Medulla oblongata (tissue), 1 donor: ENCODE measurements at regions not wholly inside any gene's neighbourhood (a gene's known extent, or its start where the extent isn't known, plus 50 kb on each side); places are given as distances from the start of the nearest gene placed in this dataset.
"Not testable (repeated sequence)": the region's sequence is repeated elsewhere in the genome, so short reads cannot be mapped to it uniquely, and the experiment has no call there.

Experiments
- DNase-seq: peaks from one replicate; pipeline ENCODE4 v3.0.0-alpha.2; 2015; ENCODE audit errors: extremely low spot score

DNA sequence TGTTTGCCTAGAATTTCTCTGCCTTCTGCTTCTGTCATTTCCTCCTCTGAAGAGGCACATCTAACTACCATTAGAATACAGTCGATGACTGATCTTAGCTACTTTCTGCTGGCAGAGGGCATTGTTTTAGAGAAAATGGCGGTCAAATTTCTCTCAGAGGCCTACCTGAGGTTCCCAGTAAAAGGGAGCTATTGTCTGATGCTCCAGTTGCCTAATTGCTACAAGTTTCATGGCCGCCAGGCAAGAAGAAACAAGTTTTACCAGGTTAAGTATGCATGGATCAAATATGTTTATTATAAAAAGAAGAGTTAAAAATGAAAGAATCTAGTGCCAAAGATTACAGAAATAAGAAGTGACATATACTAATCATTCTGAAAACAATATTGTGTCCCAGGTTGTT, 416.6 kb downstream of the DSC3 start:
- DNase-seq: no peak

DNA sequence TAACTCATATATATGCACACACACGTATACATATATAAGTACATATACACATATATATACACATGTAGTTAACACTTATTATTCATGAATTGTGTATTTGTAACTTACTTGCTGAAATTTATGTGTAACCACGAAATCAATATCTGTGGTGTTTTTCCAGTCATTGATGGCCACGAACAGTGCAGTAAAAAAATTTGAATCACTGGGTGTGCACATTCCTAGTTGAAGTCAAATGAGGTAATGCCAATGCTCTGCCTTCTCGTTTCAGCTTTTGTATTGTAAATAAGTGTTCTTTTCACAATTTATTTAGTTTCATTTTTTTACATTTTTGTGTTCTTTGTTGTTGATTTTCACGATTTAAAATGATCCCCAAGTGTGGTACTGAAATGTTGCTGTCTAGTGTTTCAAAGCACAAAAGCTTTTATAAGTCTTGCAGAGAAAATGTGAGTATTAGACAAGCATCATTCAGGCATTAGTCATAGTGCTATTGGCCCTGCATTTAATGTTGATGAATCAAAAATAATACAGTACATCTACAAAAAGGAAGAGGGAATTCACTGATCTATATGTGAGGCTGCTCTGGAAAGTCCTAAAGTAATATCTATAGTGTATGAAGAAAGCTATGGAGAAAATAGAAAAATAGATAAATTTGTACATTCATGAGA, 419.0 kb downstream of the DSC3 start:
- DNase-seq: no peak

DNA sequence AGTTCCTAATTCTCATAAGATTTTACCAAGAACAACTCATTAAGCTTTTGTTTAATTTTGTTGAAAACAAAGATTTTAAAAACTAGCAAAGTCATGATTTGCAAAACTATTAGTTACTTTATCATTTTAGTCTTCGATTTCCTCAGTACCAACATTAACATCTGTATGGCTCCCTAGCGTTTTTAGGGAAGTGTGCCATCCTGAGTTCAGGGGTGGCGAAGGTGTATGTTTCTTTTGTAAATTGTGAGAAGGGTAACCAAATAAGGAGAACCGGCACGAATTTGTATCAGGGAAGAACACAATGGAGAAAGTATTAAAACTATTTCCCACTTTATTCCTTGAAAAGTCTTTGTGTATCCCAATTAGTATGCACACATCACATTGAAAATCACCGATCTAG, 419.9 kb downstream of the DSC3 start:
- DNase-seq: no peak

DNA sequence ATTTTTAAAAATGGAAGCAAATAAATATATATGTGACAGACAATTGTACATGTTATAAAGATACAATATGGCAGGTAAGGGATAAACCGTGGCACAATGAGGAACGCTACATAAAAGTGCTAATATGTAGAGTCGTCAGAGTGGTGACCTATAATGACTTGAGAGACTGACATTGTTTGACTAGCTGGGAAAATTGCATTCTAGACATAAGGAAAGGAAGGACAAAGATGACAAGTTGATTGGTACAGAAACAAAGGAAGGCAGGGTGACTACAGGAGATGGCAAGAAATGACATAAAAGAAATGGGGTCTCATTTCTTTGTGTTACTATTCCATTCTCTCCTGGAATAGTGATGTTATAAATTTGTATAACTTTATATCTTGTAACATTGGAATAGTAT, 420.4 kb downstream of the DSC3 start:
- no peak for DNase-seq

GRCh38 chr18:30618567-30618966, 424.0 kb downstream of the DSC3 start:
- DNase-seq: no peak

- no peak for DNase-seq
These were observed 426.1 kb downstream of the DSC3 start for GRCh38 chr18:30616414-30616813.

- DNase-seq: no peak
These were observed 429.1 kb downstream of the DSC3 start for GRCh38 chr18:30613467-30613801.

DNA sequence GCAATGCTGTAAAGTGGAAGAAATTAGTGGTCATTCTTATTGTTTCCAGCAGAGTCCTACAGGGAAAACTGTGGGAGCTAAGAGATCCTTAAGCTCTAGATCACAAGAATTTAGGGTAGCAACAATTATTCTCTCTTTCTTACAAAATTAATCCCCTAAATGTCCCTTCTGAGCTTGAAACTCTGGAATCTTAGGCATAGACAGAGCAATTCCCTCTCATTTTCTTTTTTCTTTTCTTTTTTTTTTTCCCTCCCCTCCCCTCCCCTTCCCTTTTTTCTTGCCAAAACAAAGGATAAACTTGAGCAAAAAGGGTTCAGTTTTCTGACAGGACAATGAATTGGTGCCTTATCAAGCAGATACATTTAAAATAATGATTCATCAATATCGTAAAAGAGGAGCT, 441.0 kb downstream of the DSC3 start:
- DNase-seq: no peak

- no peak for DNase-seq
These were observed 445.3 kb downstream of the DSC3 start for GRCh38 chr18:30597202-30597601.

DNA sequence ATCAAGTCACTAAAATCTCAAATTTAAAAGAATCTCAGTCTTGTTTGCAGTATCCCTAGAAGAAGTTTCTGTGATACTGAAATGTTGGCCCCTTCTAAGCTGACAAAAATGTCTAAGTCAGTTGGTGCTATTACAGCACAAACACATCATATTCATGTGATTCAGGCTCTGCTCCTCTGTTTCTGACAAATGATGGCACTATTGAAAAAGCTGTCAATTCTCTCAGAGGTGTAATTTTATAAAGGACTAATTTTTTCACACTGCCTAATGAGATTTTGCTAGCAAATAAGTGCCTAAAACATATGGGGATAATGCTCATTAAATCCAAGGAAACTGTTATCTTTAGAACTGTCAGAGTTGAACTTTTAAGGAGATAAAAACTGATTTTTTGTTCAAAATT, 445.9 kb downstream of the DSC3 start:
- DNase-seq: no peak

DNA sequence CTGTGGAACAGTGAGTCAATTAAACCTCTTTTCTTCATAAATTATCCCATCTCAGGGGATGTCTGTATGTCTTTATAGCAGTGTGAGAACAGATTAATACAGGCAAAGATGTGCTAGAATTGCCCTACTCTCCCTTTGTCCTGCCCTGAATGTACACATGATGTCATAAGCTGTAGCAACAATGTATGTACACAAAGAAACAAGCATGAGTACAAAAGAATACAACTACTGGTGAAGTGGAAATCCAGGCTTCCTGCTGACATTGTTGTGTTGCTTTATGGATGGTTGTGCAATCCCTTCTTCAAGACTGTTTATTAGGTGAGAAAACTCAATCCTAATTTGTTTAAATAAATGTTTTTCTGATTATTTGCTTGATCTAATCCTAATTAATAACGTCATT, 446.6 kb downstream of the DSC3 start:
- no peak for DNase-seq

GRCh38 chr18:30594911-30595310, 447.6 kb downstream of the DSC3 start:
- not testable (repeated sequence) for DNase-seq

DNA sequence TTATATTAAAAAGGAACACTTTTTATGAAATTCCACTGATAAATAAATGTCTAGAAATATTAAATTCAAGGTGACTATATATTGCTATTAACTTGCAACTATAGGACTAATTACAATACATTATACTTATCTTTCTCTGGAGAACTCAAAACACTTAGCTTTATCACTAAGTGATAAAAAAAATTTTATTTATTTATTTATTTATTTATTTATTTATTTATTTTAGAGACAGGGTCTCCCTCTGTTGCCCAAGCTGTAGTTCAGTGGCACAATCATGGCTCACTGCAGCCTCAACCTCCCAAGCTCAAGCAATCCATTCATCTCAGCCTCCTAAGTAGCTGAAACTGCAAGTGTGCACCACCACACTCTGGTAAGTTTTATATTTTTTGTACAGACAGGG, 451.1 kb downstream of the DSC3 start:
- no peak for DNase-seq

- DNase-seq: no peak
These were observed 453.8 kb downstream of the DSC3 start for GRCh38 chr18:30588673-30589164.

DNA sequence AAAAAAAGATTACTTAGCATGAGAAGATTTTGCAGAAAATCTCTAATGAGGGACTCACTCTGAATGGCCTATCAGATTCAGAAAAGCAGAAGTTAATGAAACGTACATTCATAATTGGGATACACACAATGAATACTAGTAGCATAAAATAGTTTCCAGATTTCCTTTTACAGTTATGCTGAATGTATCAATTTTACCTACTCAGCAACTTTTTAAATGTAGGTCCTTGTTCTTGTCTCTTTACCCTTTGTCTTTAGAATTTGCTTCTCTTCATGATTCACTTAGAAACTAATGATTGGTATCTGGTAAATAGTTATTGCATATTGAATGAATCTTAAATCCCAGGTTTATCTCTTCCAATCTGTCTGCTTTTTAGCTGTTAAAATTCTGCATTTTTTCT, 458.8 kb downstream of the DSC3 start:
- DNase-seq: no peak

DNA sequence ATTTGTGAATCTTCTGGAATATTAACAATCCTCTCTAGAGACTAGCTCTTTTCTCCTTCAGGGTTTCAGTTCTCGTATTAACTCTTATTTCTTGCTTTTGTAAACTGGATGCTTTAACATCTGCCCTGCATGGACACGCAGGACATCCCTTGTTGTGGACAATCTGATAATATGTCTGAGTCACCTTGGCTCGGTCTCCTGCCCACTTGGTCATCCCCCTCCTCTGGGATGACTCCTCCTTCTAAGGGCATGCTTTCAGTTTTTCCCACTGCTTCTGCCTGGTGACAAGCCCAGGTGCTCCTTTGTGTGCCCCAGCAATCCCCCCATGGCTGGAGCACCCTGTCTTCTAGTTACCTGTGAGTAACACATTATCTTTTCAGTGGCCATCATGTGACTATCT, 460.5 kb downstream of the DSC3 start:
- no peak for DNase-seq

DNA sequence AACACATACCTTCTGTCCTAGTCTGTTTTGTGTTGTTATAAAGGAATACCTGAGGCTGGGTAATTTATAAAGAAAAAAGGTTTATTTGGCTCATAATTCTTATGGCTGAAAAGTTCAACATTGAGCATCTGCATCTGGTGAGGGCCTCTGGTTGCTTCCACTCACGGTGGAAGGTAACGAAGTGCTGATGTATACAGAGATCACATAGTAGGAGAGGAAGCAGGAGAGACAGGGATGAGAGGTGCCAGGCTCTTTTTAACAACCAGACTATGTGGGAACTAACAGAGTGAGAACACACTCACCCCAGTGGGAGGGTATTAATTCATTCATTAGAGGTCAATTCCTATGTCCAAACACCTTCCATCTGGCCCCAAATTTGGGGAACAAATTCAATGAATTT, 463.8 kb downstream of the DSC3 start:
- DNase-seq: no peak

- DNase-seq: no peak
These were observed 470.3 kb downstream of the DSC3 start for GRCh38 chr18:30572214-30572613.

DNA sequence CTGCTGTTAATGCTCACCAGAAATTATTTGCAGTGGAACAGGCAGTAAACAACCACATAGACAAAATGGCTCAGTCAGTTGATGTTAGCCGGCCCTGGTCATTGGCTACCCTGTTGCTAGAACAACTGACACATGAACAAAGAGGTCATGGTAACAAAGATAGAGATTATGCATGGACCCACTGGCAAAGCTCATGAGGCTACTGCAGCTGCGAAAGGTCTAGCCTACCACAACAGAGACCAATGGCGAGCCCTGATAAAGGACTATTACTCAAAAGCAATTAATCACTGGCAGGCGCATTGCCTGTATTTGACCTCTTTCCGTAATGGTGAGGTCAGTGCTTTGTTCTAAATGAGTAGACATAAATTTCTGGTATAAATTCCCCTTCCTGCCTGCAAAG, 474.2 kb downstream of the DSC3 start:
- no peak for DNase-seq

- DNase-seq: no peak
These were observed 475.7 kb downstream of the DSC3 start for GRCh38 chr18:30566877-30567276.

DNA sequence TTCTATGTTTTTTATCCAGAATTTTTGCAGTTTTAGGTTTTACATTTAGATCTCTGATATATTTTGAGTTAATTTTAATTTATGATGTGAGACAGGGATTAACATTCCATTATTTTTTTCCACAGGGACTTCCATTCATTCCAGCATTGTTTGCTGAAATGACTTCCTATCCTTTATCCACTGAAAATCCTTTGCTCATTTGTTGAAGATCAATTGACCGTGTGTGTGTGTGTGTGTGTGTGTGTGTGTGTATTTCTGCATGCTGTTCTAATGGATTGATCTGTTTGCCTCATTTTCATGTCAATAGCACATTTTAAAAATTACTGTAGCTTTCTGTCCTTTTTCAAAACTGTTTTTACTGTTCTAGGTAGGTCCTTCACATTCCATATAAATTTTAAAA, 480.3 kb downstream of the DSC3 start:
- no peak for DNase-seq

DNA sequence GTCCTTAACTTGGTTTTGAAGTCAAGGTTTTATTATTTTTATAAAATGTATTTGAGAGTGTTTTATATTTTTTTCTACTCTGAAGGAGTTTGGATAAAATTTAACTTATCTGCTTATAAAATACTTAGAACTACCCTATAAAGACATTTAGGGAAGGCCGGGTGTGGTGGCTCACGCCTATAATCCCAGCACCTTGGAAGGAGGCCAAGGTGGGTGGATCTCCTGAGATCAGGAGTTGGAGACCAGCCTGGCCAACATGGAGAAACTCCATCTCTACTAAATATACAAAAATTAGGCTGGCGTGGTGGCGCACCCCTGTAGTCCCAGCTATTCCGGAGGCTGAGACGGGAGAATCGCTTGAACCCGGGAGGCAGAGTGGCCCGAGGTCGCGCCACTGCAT, 486.4 kb downstream of the DSC3 start:
- no peak for DNase-seq

- DNase-seq: no peak
These were observed 497.1 kb downstream of the DSC3 start for GRCh38 chr18:30545393-30545792.

GRCh38 chr18:30544141-30544540, 498.4 kb downstream of the DSC3 start:
- no peak for DNase-seq
